GM12878 (cell line): ENCODE measurements at regions not wholly inside any gene's neighbourhood (a gene's known extent, or its start where the extent isn't known, plus 50 kb on each side); places are given as distances from the start of the nearest gene placed in this dataset.

Source experiments
- ATAC-seq: fragments of 200-7000 bp; cut with Tn5 transposase; 3 replicates; pipeline ENCODE4 v1.9.1; 2020; ENCODE audit warnings: mild to moderate bottlenecking, moderate library complexity
- BruUV-seq: library from RNA; stranded (reverse); fragments of 400-500 nt; replicated peaks from 2 replicates; lab custom pipeline; 2021; lab: Mats Ljungman, UMichigan
- CTCF ChIA-PET: fragments of 300-600 bp; sonication (Branson Sonifier 250); formaldehyde crosslinking; extraction: SDS; loops from one replicate; lab custom pipeline; 2021; ENCODE audit warnings: inconsistent platforms; lab: Yijun Ruan, JAX
- POLR2A ChIA-PET: fragments of 350-600 bp; formaldehyde crosslinking; extraction: SDS; loops from one replicate; lab custom pipeline; 2021; ENCODE audit warnings: inconsistent platforms; lab: Charles Lee
- RAD21 ChIA-PET: fragments of 300-600 bp; sonication (Branson Sonifier 250); formaldehyde crosslinking; loops from one replicate; lab custom pipeline; 2023; ENCODE audit warnings: antibody characterized with exemption; ENCODE audit not compliant: unreplicated experiment; lab: Charles Lee
- SMC1A ChIA-PET: fragments of 300-600 bp; sonication (Branson Sonifier 250); formaldehyde crosslinking; loops from one replicate; lab custom pipeline; 2023; ENCODE audit not compliant: unreplicated experiment, uncharacterized antibody; lab: Charles Lee
- DNase-seq: peaks from one replicate; pipeline ENCODE4 v3.0.0-alpha.2; 2011; ENCODE audit warnings: low read depth, low spot score
- FAIRE-seq: peaks from 3 replicates; lab custom pipeline; 2011; peaks lifted over from hg19 to GRCh38; lab: Jason Lieb, UNC
- H2AFZ ChIP-seq: 2 replicates; pipeline ENCODE4 v1.6.0; 2011; ENCODE audit warnings: low read depth, low read length, control low read depth; ENCODE audit not compliant: control insufficient read depth
- H3K27ac ChIP-seq: 2 replicates; pipeline ENCODE4 v1.5.1; 2011; ENCODE audit warnings: control low read depth; ENCODE audit not compliant: control insufficient read depth, insufficient read depth
- H3K27me3 ChIP-seq, 2 experiments: replicated peaks in 1 of 2; 2 replicates each; pipeline versions ENCODE4 v1.6.0 to v1.6.1; 2011; ENCODE audit warnings: low read length in 1 of 2; ENCODE audit not compliant: control insufficient read depth in 2 of 2, insufficient read depth in 2 of 2
- H3K36me3 ChIP-seq, 2 experiments: 2 replicates each; pipeline ENCODE4 v1.5.1; 2011; ENCODE audit warnings: low read length in 1 of 2; ENCODE audit not compliant: control insufficient read depth in 2 of 2, insufficient read depth in 2 of 2
- H3K4me1 ChIP-seq: 2 replicates; pipeline ENCODE4 v1.6.1; 2011; ENCODE audit warnings: mild to moderate bottlenecking, low read length, moderate library complexity, mixed read lengths; ENCODE audit not compliant: control insufficient read depth, insufficient read depth
- H3K4me2 ChIP-seq: 2 replicates; pipeline ENCODE4 v1.6.0; 2011; ENCODE audit warnings: control low read depth; ENCODE audit not compliant: control insufficient read depth, insufficient read depth
- H3K4me3 ChIP-seq: fragments of 200-600 bp; sonication (generic); 2 replicates; pipeline ENCODE4 v1.5.1; 2016
- H3K79me2 ChIP-seq: 2 replicates; pipeline ENCODE4 v1.6.0; 2011; ENCODE audit warnings: low read length; ENCODE audit not compliant: control insufficient read depth, insufficient read depth
- H3K9ac ChIP-seq: 2 replicates; pipeline ENCODE4 v1.8.0; 2011; ENCODE audit warnings: low read length, control low read depth, mixed read lengths; ENCODE audit not compliant: control insufficient read depth, insufficient read depth
- H3K9me3 ChIP-seq: replicated peaks from 3 replicates; pipeline ENCODE4 v1.5.1; 2011; ENCODE audit warnings: mild to moderate bottlenecking, low read length; ENCODE audit not compliant: control insufficient read depth, insufficient read depth
- H4K20me1 ChIP-seq: 2 replicates; pipeline ENCODE4 v1.6.0; 2011; ENCODE audit not compliant: control insufficient read depth, insufficient read depth
- ASH2L ChIP-seq: fragments of 300-600, 200-600 bp; sonication (generic); IDR thresholded peaks from 2 replicates; pipeline ENCODE4 v1.6.1; 2017; ENCODE audit warnings: low read depth, mild to moderate bottlenecking, borderline replicate concordance
- CBFB ChIP-seq: IDR thresholded peaks from 2 replicates; pipeline ENCODE4 v1.6.1; 2016; ENCODE audit warnings: antibody characterized with exemption, low read depth
- CHD1 ChIP-seq: IDR thresholded peaks from 2 replicates; pipeline ENCODE4 v1.6.1; 2012; ENCODE audit warnings: low read depth, low read length, improper control_type of control experiment
- GATAD2B ChIP-seq: fragments of 450-650 bp; conservative IDR thresholded peaks from 2 replicates; pipeline ENCODE4 v1.6.1; 2017; ENCODE audit warnings: low read depth, mild to moderate bottlenecking, moderate library complexity
- LARP7 ChIP-seq: fragments of 450-650 bp; IDR thresholded peaks from 2 replicates; pipeline ENCODE4 v1.6.1; 2017; ENCODE audit warnings: mild to moderate bottlenecking
- MLLT1 ChIP-seq: fragments of 450-650 bp; IDR thresholded peaks from 2 replicates; pipeline ENCODE4 v1.6.1; 2016; ENCODE audit warnings: mild to moderate bottlenecking
- MTA2 ChIP-seq: fragments of 450-650 bp; IDR thresholded peaks from 2 replicates; pipeline ENCODE4 v1.6.1; 2016; ENCODE audit warnings: low read depth, mild to moderate bottlenecking, moderate library complexity
- MYC ChIP-seq: IDR thresholded peaks from 2 replicates; pipeline ENCODE4 v1.6.1; 2011; ENCODE audit warnings: mild to moderate bottlenecking, low read length, moderate library complexity, inconsistent platforms; ENCODE audit not compliant: insufficient read depth, insufficient replicate concordance, insufficient read length, severe bottlenecking
- NR2F1 ChIP-seq: fragments of 450-650 bp; conservative IDR thresholded peaks from 2 replicates; pipeline ENCODE4 v1.6.1; 2017; ENCODE audit warnings: mild to moderate bottlenecking
- PAX8 ChIP-seq: fragments of 450-650 bp; IDR thresholded peaks from 2 replicates; pipeline ENCODE4 v1.6.1; 2017; ENCODE audit warnings: mild to moderate bottlenecking, moderate library complexity
- SP1 ChIP-seq: IDR thresholded peaks from one replicate; pipeline ENCODE4 v1.6.1; 2011; ENCODE audit warnings: low read depth, low read length
- SREBF1 ChIP-seq: IDR thresholded peaks from 2 replicates; pipeline ENCODE4 v1.6.1; 2012; ENCODE audit warnings: mild to moderate bottlenecking, low read length
- SUZ12 ChIP-seq: fragments of 200-600 bp; sonication (generic); IDR thresholded peaks from one replicate; pipeline ENCODE4 v1.6.1; 2018; ENCODE audit warnings: antibody characterized with exemption, mild to moderate bottlenecking; ENCODE audit not compliant: unreplicated experiment
- TAF1 ChIP-seq: IDR thresholded peaks from 2 replicates; pipeline ENCODE4 v1.6.1; 2011; ENCODE audit warnings: mild to moderate bottlenecking, low read depth, low read length, borderline replicate concordance
- ZNF24 ChIP-seq: fragments of 450-650 bp; IDR thresholded peaks from 2 replicates; pipeline ENCODE4 v1.6.1; 2017; ENCODE audit warnings: antibody characterized with exemption, mild to moderate bottlenecking
- WGBS: methylation state at CpG from one replicate; pipeline ENCODE4 v1.1.6; 2016; ENCODE audit warnings: low lambda C conversion rate; ENCODE audit not compliant: insufficient replicate concordance, insufficient coverage; ENCODE audit errors: missing lambda C conversion rate; 5-methylcytosine and 5-hydroxymethylcytosine counted together
- in situ Hi-C: fragments of 300-500 bp; cut with MboI; formaldehyde crosslinking; loops from 9 replicates; pipeline ENCODE4 v1.14.3; 2018; ENCODE audit warnings: mixed read lengths
- intact Hi-C: fragments of 100-400 bp; cut with micrococcal nuclease; formaldehyde crosslinking; loops from one replicate; pipeline ENCODE4 v1.14.2; 2022; ENCODE audit not compliant: unreplicated experiment

DNA sequence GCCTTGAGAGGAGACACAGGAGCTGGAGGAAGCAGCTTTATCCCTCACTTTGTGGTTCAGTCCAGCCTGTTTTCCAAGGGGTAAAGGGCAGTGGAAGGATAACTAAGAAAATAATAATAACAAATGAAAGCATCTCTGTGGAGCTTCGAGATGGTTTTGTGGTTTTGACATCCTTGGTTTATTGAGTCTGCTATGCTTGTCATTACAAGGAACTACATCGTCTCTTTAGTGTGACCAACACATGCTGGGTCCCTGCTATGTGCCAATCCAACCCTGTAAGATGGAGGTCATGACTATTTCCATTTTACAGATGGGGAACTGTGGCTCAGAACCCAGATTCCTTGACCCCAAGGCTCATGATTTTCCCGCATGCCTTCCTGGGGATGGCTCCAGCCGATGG lies 124.8 kb downstream of the MRM1 start:
- ChIA-PET POLR2A (interaction anchor here (0.5 kb wide), 1 partner anchor 242 kb away, joined by 5 read pairs; no protein-coding TSS in a partner anchor), CTCF (interaction anchor here (0.6 kb wide), 1 partner anchor 202 kb away, joined by 3 read pairs; no protein-coding TSS in a partner anchor), RAD21 (no interaction called here), SMC1A (no interaction called here)
- H4K20me1 ChIP-seq = no peaks in the 10 kb centered on the region
- FAIRE-seq (no peak), ATAC-seq (no peak), DNase-seq (no peak)
- no peak overlapping the region for H3K9ac ChIP-seq
- H3K27ac ChIP-seq = no peak overlapping the region
- no TSS peak for BruUV-seq
- H3K4me2 ChIP-seq = no peak overlapping the region
- H3K27me3 ChIP-seq = peaks cover 5 to 8% of the 10 kb centered on the region in 2 experiments; a peak in 3 of 4 replicates
- H3K4me3 ChIP-seq = no peak overlapping the region
- TF ChIP-seq SUZ12 = no peak
- TF ChIP-seq SREBF1 = no peak
- no peak for TF ChIP-seq ZNF24
- no peak for TF ChIP-seq PAX8
- no peak for TF ChIP-seq CHD1
- TF ChIP-seq MYC = no peak
- TF ChIP-seq MLLT1 = no peak
- TF ChIP-seq LARP7 = no peak
- TF ChIP-seq SP1 = no peak
- TF ChIP-seq TAF1 = no peak
- no peak for TF ChIP-seq MTA2
- no peak for TF ChIP-seq NR2F1
- TF ChIP-seq GATAD2B = no peak
- TF ChIP-seq ASH2L = no peak
- no peak for TF ChIP-seq CBFB
- 32% methylated on average over 4 of the region's 4 CpGs for WGBS
- no peaks in the 10 kb centered on the region for H3K36me3 ChIP-seq
- peaks cover 14% of the 10 kb centered on the region for H3K4me1 ChIP-seq
- H3K9me3 ChIP-seq = no peaks in the 10 kb centered on the region; the same call in 2 of the 3 replicates
- in situ Hi-C loops (no loop called here), intact Hi-C loops (no loop called here)
- no peaks in the 10 kb centered on the region for H3K79me2 ChIP-seq
- H2AFZ ChIP-seq = no peak overlapping the region
